GM21737 (cell line): ENCODE measurements at regions not wholly inside any gene's neighbourhood (a gene's known extent, or its start where the extent isn't known, plus 50 kb on each side); places are given as distances from the start of the nearest gene placed in this dataset.

Source experiments
- ATAC-seq: cut with Tn5 transposase; IDR thresholded peaks from one replicate; pipeline ENCODE4 v1.9.1; 2021; ENCODE audit warnings: mild to moderate bottlenecking, moderate library complexity; ENCODE audit not compliant: unreplicated experiment

- no peak for ATAC-seq
These were observed 182.1 kb downstream of the RHOU start for GRCh38 chr1:228917342-228917741.

GRCh38 chr1:228917755-228918154 lies 182.5 kb downstream of the RHOU start:
- no peak for ATAC-seq

GRCh38 chr1:228918335-228918734 lies 183.1 kb downstream of the RHOU start:
- ATAC-seq: no peak

GRCh38 chr1:228919914-228920313 lies 184.6 kb downstream of the RHOU start:
- no peak for ATAC-seq

GRCh38 chr1:228920831-228921230 lies 185.6 kb downstream of the RHOU start:
- no peak for ATAC-seq

GRCh38 chr1:228921481-228921880 lies 186.2 kb downstream of the RHOU start:
- ATAC-seq: no peak

- ATAC-seq: no peak
These were observed 187.6 kb downstream of the RHOU start for GRCh38 chr1:228922722-228923376.

GRCh38 chr1:228923973-228924686 lies 188.9 kb downstream of the RHOU start:
- ATAC-seq: no peak

- no peak for ATAC-seq
These were observed 190.4 kb downstream of the RHOU start for GRCh38 chr1:228925691-228926090.

- no peak for ATAC-seq
These were observed 192.1 kb downstream of the RHOU start for GRCh38 chr1:228927421-228927820.

- ATAC-seq: no peak
These were observed 192.9 kb downstream of the RHOU start for GRCh38 chr1:228927946-228928898.

- ATAC-seq: no peak
These were observed 194.3 kb downstream of the RHOU start for GRCh38 chr1:228929476-228930027.

GRCh38 chr1:228930479-228930957 lies 195.2 kb downstream of the RHOU start:
- ATAC-seq: no peak

- ATAC-seq: no peak
These were observed 198.5 kb downstream of the RHOU start for GRCh38 chr1:228933753-228934152.

GRCh38 chr1:228935198-228935663 lies 200.0 kb downstream of the RHOU start:
- no peak for ATAC-seq

- ATAC-seq: no peak
These were observed 200.8 kb downstream of the RHOU start for GRCh38 chr1:228935855-228936727.

- no peak for ATAC-seq
These were observed 201.6 kb downstream of the RHOU start for GRCh38 chr1:228936881-228937280.

GRCh38 chr1:228937351-228937750 lies 202.1 kb downstream of the RHOU start:
- ATAC-seq: no peak

GRCh38 chr1:228937851-228938536 lies 202.7 kb downstream of the RHOU start:
- no peak for ATAC-seq
